GM23338 (cell line): ENCODE measurements at regions not wholly inside any gene's neighbourhood (a gene's known extent, or its start where the extent isn't known, plus 50 kb on each side); places are given as distances from the start of the nearest gene placed in this dataset.

Experiments
- ATAC-seq: fragments of 200-7000 bp; cut with Tn5 transposase; 3 replicates; pipeline ENCODE4 v1.9.1; 2020
- DNase-seq: peaks from one replicate; pipeline ENCODE4 v3.0.0-alpha.2; 2015; ENCODE audit warnings: low spot score
- H2AFZ ChIP-seq: fragments of 200-600 bp; sonication (generic); 2 replicates; pipeline ENCODE4 v1.8.0; 2016; ENCODE audit warnings: antibody characterized with exemption, mild to moderate bottlenecking, moderate library complexity
- H3F3A ChIP-seq: fragments of 200-600 bp; sonication (generic); replicated peaks from 2 replicates; pipeline ENCODE4 v1.8.0; 2017; ENCODE audit warnings: antibody characterized with exemption, mixed run types, low read depth
- H3K27ac ChIP-seq: fragments of 200-600 bp; sonication (generic); 2 replicates; pipeline ENCODE4 v1.6.1; 2016; ENCODE audit warnings: low read depth
- H3K27me3 ChIP-seq: fragments of 200-600 bp; sonication (generic); 2 replicates; pipeline ENCODE4 v1.8.0; 2016; ENCODE audit warnings: mild to moderate bottlenecking, mixed run types, moderate library complexity; ENCODE audit not compliant: insufficient read depth
- H3K36me3 ChIP-seq: fragments of 200-600 bp; sonication (generic); 2 replicates; pipeline ENCODE4 v1.8.0; 2016; ENCODE audit warnings: mild to moderate bottlenecking; ENCODE audit not compliant: insufficient read depth
- H3K4me1 ChIP-seq: fragments of 200-600 bp; sonication (generic); 2 replicates; pipeline ENCODE4 v1.8.0; 2016; ENCODE audit warnings: mild to moderate bottlenecking, moderate library complexity; ENCODE audit not compliant: insufficient read depth
- H3K4me2 ChIP-seq: fragments of 200-600 bp; sonication (generic); 2 replicates; pipeline ENCODE4 v1.7.1; 2017; ENCODE audit warnings: mixed run types
- H3K4me3 ChIP-seq: fragments of 200-600 bp; sonication (generic); 2 replicates; pipeline ENCODE4 v1.6.1; 2016; ENCODE audit warnings: mixed run types
- H3K79me2 ChIP-seq: fragments of 200-600 bp; sonication (generic); replicated peaks from 2 replicates; pipeline ENCODE4 v1.8.0; 2017; ENCODE audit warnings: mild to moderate bottlenecking; ENCODE audit not compliant: insufficient read depth
- H3K9me2 ChIP-seq: fragments of 200-600 bp; sonication (generic); 2 replicates; pipeline ENCODE4 v1.8.0; 2017; ENCODE audit not compliant: insufficient read depth
- H4K20me1 ChIP-seq: fragments of 200-600 bp; sonication (generic); replicated peaks from 2 replicates; pipeline ENCODE4 v1.8.0; 2017; ENCODE audit warnings: mild to moderate bottlenecking; ENCODE audit not compliant: insufficient read depth
- H3K27ac Mint-ChIP-seq: 2 replicates; pipeline ENCODE4 v1.8.0; 2020; ENCODE audit warnings: inconsistent platforms, mild to moderate bottlenecking, moderate library complexity, mixed read lengths
- H3K27me3 Mint-ChIP-seq: 3 replicates; pipeline ENCODE4 v1.8.0; 2022; ENCODE audit warnings: low read depth, mild to moderate bottlenecking, moderate library complexity, mixed read lengths, inconsistent platforms; ENCODE audit not compliant: insufficient read depth, poor library complexity
- H3K36me3 Mint-ChIP-seq: 3 replicates; pipeline ENCODE4 v1.8.0; 2021; ENCODE audit warnings: low read depth, mild to moderate bottlenecking, inconsistent platforms, moderate library complexity, mixed read lengths
- H3K4me1 Mint-ChIP-seq: 3 replicates; pipeline ENCODE4 v1.8.0; 2020; ENCODE audit warnings: mild to moderate bottlenecking, inconsistent platforms, mixed read lengths
- H3K4me3 Mint-ChIP-seq: 3 replicates; pipeline ENCODE4 v1.8.0; 2021; ENCODE audit warnings: moderate library complexity, mild to moderate bottlenecking, inconsistent platforms, mixed read lengths
- H3K9me3 Mint-ChIP-seq: 3 replicates; pipeline ENCODE4 v1.8.0; 2020; ENCODE audit warnings: moderate library complexity, mild to moderate bottlenecking, inconsistent platforms, mixed read lengths
- CREB1 ChIP-seq: fragments of 250-450 bp; sonication (Bioruptor Pico); IDR thresholded peaks from 2 replicates; pipeline ENCODE4 v1.5.0; 2020; ENCODE audit warnings: low read depth, mild to moderate bottlenecking, moderate library complexity
- ETS1 ChIP-seq: IDR thresholded peaks from 2 replicates; pipeline ENCODE4 v1.6.1; 2016; ENCODE audit warnings: antibody characterized with exemption
- EZH2 ChIP-seq: fragments of 200-600 bp; sonication (generic); IDR thresholded peaks from one replicate; pipeline ENCODE4 v1.8.0; 2017; ENCODE audit warnings: antibody characterized with exemption, mild to moderate bottlenecking, low read depth; ENCODE audit not compliant: unreplicated experiment
- EZH2phosphoT487 ChIP-seq: fragments of 200-600 bp; sonication (generic); IDR thresholded peaks from one replicate; pipeline ENCODE4 v1.8.1; 2018; ENCODE audit warnings: antibody characterized with exemption; ENCODE audit not compliant: unreplicated experiment
- JUNB ChIP-seq: IDR thresholded peaks from one replicate; pipeline ENCODE4 v1.6.1; 2016; ENCODE audit warnings: antibody characterized with exemption; ENCODE audit not compliant: unreplicated experiment
- NANOG ChIP-seq: IDR thresholded peaks from 2 replicates; pipeline ENCODE4 v1.6.1; 2016; ENCODE audit warnings: antibody characterized with exemption, borderline replicate concordance
- POLR2AphosphoS5 ChIP-seq: IDR thresholded peaks from 2 replicates; pipeline ENCODE4 v1.6.1; 2016; ENCODE audit warnings: antibody characterized with exemption, low read depth
- STAT1 ChIP-seq: IDR thresholded peaks from one replicate; pipeline ENCODE4 v1.6.1; 2016; ENCODE audit warnings: antibody characterized with exemption; ENCODE audit not compliant: unreplicated experiment
- ZNF114 ChIP-seq: fragments of 250-450 bp; sonication (Bioruptor Pico); IDR thresholded peaks from 2 replicates; pipeline ENCODE4 v1.5.0; 2020; ENCODE audit warnings: mild to moderate bottlenecking, moderate library complexity
- ZNF331 ChIP-seq: fragments of 250-450 bp; sonication (Bioruptor Pico); IDR thresholded peaks from 2 replicates; pipeline ENCODE4 v1.5.0; 2020; ENCODE audit warnings: low read depth, mild to moderate bottlenecking, moderate library complexity
- ZNF462 ChIP-seq: fragments of 250-450 bp; sonication (Bioruptor Pico); IDR thresholded peaks from 2 replicates; pipeline ENCODE4 v1.5.0; 2020; ENCODE audit warnings: mild to moderate bottlenecking, moderate library complexity
- TF ChIP-seq, protein P1 (sequence below): IDR thresholded peaks from one replicate; pipeline ENCODE4 v1.6.1; 2018; ENCODE audit warnings: antibody characterized with exemption; ENCODE audit not compliant: unreplicated experiment
- TF ChIP-seq, protein P2 (sequence below), 2 experiments: fragments of 200-600 bp in 1 of 2; sonication (generic) in 1 of 2; conservative IDR thresholded peaks; 2 replicates each; pipeline versions ENCODE4 v1.5.1 to v1.6.1; 2016 to 2017; ENCODE audit warnings: antibody characterized with exemption in 2 of 2, low read depth in 2 of 2, mild to moderate bottlenecking in 2 of 2, moderate library complexity in 1 of 2

DNA sequence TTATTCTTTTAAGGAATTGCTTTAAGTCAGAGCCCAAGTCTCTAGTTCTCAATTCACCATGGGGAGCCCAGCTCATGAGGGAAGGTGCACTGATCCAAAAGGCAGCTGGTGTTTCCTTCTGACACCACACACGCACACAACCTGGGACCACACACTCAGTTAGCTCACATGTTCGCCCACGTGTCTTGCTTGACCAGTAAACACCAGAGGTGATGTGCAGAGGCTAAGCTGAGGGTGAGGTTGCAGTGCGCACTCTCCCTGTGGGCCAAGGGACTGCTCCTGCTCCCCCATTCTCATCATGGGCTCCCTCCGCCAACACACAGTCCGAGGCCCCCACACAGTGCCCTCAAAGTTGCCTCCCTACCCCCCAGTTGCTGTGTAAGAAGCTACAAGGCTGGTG lies 70.8 kb upstream of the BZW1 start:
- peak overlapping the region; percentile 44; the same call in 1 of the 2 replicates for H3K27ac Mint-ChIP-seq
- ATAC-seq, result no peak
- no peak overlapping the region for H3K27ac ChIP-seq

More for the DNA sequence above, 70.8 kb upstream of the BZW1 start:
- H3K79me2 ChIP-seq, result no peaks in the 10 kb centered on the region
- H3K27me3 ChIP-seq, result no peaks in the 10 kb centered on the region
- H3K4me2 ChIP-seq, result no peak overlapping the region
- no peak overlapping the region for H3K4me3 Mint-ChIP-seq
- no peak for DNase-seq
- H3K4me1 Mint-ChIP-seq, result peaks cover 31% of the 10 kb centered on the region
- H3F3A ChIP-seq, result no peaks in the 10 kb centered on the region
- no peaks in the 10 kb centered on the region for H3K9me3 Mint-ChIP-seq
- no peaks in the 10 kb centered on the region for H4K20me1 ChIP-seq
- TF ChIP-seq ZNF114 (CRISPR knock-in tag) (no peak), STAT1 (no peak), JUNB (no peak), POLR2AphosphoS5 (no peak), NANOG (no peak), ZNF462 (no peak), CREB1 (no peak), EZH2 (no peak), EZH2phosphoT487 (no peak), ETS1 (no peak), ZNF331 (no peak)
- TF ChIP-seq, protein P1, sequence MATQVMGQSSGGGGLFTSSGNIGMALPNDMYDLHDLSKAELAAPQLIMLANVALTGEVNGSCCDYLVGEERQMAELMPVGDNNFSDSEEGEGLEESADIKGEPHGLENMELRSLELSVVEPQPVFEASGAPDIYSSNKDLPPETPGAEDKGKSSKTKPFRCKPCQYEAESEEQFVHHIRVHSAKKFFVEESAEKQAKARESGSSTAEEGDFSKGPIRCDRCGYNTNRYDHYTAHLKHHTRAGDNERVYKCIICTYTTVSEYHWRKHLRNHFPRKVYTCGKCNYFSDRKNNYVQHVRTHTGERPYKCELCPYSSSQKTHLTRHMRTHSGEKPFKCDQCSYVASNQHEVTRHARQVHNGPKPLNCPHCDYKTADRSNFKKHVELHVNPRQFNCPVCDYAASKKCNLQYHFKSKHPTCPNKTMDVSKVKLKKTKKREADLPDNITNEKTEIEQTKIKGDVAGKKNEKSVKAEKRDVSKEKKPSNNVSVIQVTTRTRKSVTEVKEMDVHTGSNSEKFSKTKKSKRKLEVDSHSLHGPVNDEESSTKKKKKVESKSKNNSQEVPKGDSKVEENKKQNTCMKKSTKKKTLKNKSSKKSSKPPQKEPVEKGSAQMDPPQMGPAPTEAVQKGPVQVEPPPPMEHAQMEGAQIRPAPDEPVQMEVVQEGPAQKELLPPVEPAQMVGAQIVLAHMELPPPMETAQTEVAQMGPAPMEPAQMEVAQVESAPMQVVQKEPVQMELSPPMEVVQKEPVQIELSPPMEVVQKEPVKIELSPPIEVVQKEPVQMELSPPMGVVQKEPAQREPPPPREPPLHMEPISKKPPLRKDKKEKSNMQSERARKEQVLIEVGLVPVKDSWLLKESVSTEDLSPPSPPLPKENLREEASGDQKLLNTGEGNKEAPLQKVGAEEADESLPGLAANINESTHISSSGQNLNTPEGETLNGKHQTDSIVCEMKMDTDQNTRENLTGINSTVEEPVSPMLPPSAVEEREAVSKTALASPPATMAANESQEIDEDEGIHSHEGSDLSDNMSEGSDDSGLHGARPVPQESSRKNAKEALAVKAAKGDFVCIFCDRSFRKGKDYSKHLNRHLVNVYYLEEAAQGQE, result no peak
- TF ChIP-seq, protein P2, sequence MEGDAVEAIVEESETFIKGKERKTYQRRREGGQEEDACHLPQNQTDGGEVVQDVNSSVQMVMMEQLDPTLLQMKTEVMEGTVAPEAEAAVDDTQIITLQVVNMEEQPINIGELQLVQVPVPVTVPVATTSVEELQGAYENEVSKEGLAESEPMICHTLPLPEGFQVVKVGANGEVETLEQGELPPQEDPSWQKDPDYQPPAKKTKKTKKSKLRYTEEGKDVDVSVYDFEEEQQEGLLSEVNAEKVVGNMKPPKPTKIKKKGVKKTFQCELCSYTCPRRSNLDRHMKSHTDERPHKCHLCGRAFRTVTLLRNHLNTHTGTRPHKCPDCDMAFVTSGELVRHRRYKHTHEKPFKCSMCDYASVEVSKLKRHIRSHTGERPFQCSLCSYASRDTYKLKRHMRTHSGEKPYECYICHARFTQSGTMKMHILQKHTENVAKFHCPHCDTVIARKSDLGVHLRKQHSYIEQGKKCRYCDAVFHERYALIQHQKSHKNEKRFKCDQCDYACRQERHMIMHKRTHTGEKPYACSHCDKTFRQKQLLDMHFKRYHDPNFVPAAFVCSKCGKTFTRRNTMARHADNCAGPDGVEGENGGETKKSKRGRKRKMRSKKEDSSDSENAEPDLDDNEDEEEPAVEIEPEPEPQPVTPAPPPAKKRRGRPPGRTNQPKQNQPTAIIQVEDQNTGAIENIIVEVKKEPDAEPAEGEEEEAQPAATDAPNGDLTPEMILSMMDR (conservative IDR thresholded peaks at IDR 0.05; ENCODE audit: low read depth in 2 of 2), result no peak
- H3K4me3 ChIP-seq, result no peak overlapping the region
- H2AFZ ChIP-seq, result peak overlapping the region; percentile 32; the same call in 1 of the 2 replicates
- H3K4me1 ChIP-seq, result peaks cover 15% of the 10 kb centered on the region
- no peaks in the 10 kb centered on the region for H3K36me3 Mint-ChIP-seq
- H3K36me3 ChIP-seq, result no peaks in the 10 kb centered on the region
- no peaks in the 10 kb centered on the region for H3K9me2 ChIP-seq
- H3K27me3 Mint-ChIP-seq, result peaks cover 5% of the 10 kb centered on the region
